Fibroblast of lung (primary cell): ENCODE measurements at regions not wholly inside any gene's neighbourhood (a gene's known extent, or its start where the extent isn't known, plus 50 kb on each side); places are given as distances from the start of the nearest gene placed in this dataset.

Source experiments
- CTCF ChIP-seq, 2 donors: IDR thresholded peaks in 1 of 2; conservative IDR thresholded peaks in 1 of 2; 1 replicate in 1 of 2; 2 replicates in 1 of 2; pipeline ENCODE4 v1.5.1; 2011 to 2012; ENCODE audit warnings: low read length in 2 of 2, control low read depth in 1 of 2, inconsistent platforms in 1 of 2, low read depth in 1 of 2, mild to moderate bottlenecking in 1 of 2
- EZH2 ChIP-seq: IDR thresholded peaks from 2 replicates; pipeline ENCODE4 v1.5.1; 2012; ENCODE audit warnings: low read length, control low read depth, mild to moderate bottlenecking; ENCODE audit errors: missing control alignments

GRCh38 chr1:94672934-94673333 is 131.4 kb upstream of the F3 start:
- no peak for TF ChIP-seq EZH2
- TF ChIP-seq CTCF (conservative IDR thresholded peaks at IDR 0.05 in 1 of 2, IDR thresholded peaks at IDR 0.05 in 1 of 2; ENCODE audit: low read depth in 1 of 2, low read length in 2 of 2) = no peak
